H1 (cell line): ENCODE measurements at regions not wholly inside any gene's neighbourhood (a gene's known extent, or its start where the extent isn't known, plus 50 kb on each side); places are given as distances from the start of the nearest gene placed in this dataset.

Experiments used
- CTCF ChIP-seq, 3 experiments: IDR thresholded peaks; 1 replicate in 2 of 3; 2 replicates in 1 of 3; pipeline versions ENCODE4 v1.5.1 to v1.6.1; 2011; ENCODE audit warnings: low read length in 3 of 3, mild to moderate bottlenecking in 3 of 3, inconsistent platforms in 2 of 3, low read depth in 1 of 3, moderate library complexity in 1 of 3; ENCODE audit not compliant: insufficient read depth in 1 of 3; ENCODE audit errors: control extremely low read depth in 1 of 3
- EZH2 ChIP-seq: fragments of 200-600 bp; sonication (generic); IDR thresholded peaks from 2 replicates; pipeline ENCODE4 v1.7.1; 2012; ENCODE audit warnings: low read depth, mild to moderate bottlenecking, moderate library complexity, low read length, inconsistent platforms; ENCODE audit not compliant: severe bottlenecking
- FOSL1 ChIP-seq: IDR thresholded peaks from 2 replicates; pipeline ENCODE4 v1.6.1; 2011; ENCODE audit warnings: mild to moderate bottlenecking, low read depth, low read length, moderate library complexity; ENCODE audit not compliant: insufficient read depth
- RXRA ChIP-seq: IDR thresholded peaks from 2 replicates; pipeline ENCODE4 v1.6.1; 2011; ENCODE audit warnings: low read depth, mild to moderate bottlenecking, low read length, moderate library complexity; ENCODE audit not compliant: insufficient read depth
- TBP ChIP-seq: IDR thresholded peaks from 2 replicates; pipeline ENCODE4 v1.6.1; 2011; ENCODE audit warnings: low read depth, low read length, improper control_type of control experiment

GRCh38 chr6:156560476-156560875 is 216.7 kb upstream of the ARID1B start:
- TF ChIP-seq FOSL1 (no peak), CTCF (IDR thresholded peaks at IDR 0.05; ENCODE audit: control extremely low read depth in 1 of 3, insufficient read depth in 1 of 3, low read depth in 1 of 3, low read length in 3 of 3) (no peak), EZH2 (no peak), TBP (no peak), RXRA (no peak)
